ENCODE measurements at regions not wholly inside any gene's neighbourhood (a gene's known extent, or its start where the extent isn't known, plus 50 kb on each side); places are given as distances from the start of the nearest gene placed in this dataset.

- TF ChIP-seq, protein P1, sequence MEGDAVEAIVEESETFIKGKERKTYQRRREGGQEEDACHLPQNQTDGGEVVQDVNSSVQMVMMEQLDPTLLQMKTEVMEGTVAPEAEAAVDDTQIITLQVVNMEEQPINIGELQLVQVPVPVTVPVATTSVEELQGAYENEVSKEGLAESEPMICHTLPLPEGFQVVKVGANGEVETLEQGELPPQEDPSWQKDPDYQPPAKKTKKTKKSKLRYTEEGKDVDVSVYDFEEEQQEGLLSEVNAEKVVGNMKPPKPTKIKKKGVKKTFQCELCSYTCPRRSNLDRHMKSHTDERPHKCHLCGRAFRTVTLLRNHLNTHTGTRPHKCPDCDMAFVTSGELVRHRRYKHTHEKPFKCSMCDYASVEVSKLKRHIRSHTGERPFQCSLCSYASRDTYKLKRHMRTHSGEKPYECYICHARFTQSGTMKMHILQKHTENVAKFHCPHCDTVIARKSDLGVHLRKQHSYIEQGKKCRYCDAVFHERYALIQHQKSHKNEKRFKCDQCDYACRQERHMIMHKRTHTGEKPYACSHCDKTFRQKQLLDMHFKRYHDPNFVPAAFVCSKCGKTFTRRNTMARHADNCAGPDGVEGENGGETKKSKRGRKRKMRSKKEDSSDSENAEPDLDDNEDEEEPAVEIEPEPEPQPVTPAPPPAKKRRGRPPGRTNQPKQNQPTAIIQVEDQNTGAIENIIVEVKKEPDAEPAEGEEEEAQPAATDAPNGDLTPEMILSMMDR (IDR thresholded peaks at IDR 0.05; ENCODE audit: unreplicated experiment in 3 of 3): no peak
- H3K4me3 Mint-ChIP-seq: no peak overlapping the region
- no peaks in the 10 kb centered on the region for H3K9me3 Mint-ChIP-seq
- H3K27ac Mint-ChIP-seq: no peak overlapping the region
- H3K36me3 Mint-ChIP-seq (ENCODE audit: low read depth): no peaks in the 10 kb centered on the region
- H3K27me3 Mint-ChIP-seq (ENCODE audit: low read depth): no peaks in the 10 kb centered on the region
- peaks cover 6% of the 10 kb centered on the region for H3K4me1 Mint-ChIP-seq
Observed at GRCh38 chr2:107698861-107699260, 127.8 kb upstream of the RGPD4 start.

GRCh38 chr2:107700073-107700472 lies 126.6 kb upstream of the RGPD4 start:
- Mint-ChIP-seq H3K9me3 (no peaks in the 10 kb centered on the region), H3K27ac (no peak overlapping the region), H3K4me1 (peaks cover 6% of the 10 kb centered on the region), H3K27me3 (ENCODE audit: low read depth) (no peaks in the 10 kb centered on the region), H3K4me3 (no peak overlapping the region), H3K36me3 (ENCODE audit: low read depth) (no peaks in the 10 kb centered on the region)
- TF ChIP-seq, protein P1 (IDR thresholded peaks at IDR 0.05; ENCODE audit: unreplicated experiment in 3 of 3): no peak

GRCh38 chr2:107711941-107712340 lies 114.8 kb upstream of the RGPD4 start:
- Mint-ChIP-seq H3K9me3 (peaks cover 6% of the 10 kb centered on the region), H3K36me3 (ENCODE audit: low read depth) (no peaks in the 10 kb centered on the region), H3K4me3 (no peak overlapping the region), H3K27ac (no peak overlapping the region), H3K27me3 (ENCODE audit: low read depth) (no peaks in the 10 kb centered on the region), H3K4me1 (no peaks in the 10 kb centered on the region)
- TF ChIP-seq, protein P1 (IDR thresholded peaks at IDR 0.05; ENCODE audit: unreplicated experiment in 3 of 3): no peak

- Mint-ChIP-seq H3K27me3 (ENCODE audit: low read depth) (peaks cover 3% of the 10 kb centered on the region), H3K36me3 (ENCODE audit: low read depth) (no peaks in the 10 kb centered on the region), H3K27ac (peak overlapping the region in 1 of 3 experiments; percentile 19), H3K9me3 (peaks cover 6% of the 10 kb centered on the region), H3K4me1 (peaks cover 5% of the 10 kb centered on the region), H3K4me3 (no peak overlapping the region)
- TF ChIP-seq, protein P1 (IDR thresholded peaks at IDR 0.05; ENCODE audit: unreplicated experiment in 3 of 3): no peak
Observed at GRCh38 chr2:107712857-107713256, 113.8 kb upstream of the RGPD4 start.

GRCh38 chr2:107717661-107718060 lies 109.0 kb upstream of the RGPD4 start:
- TF ChIP-seq, protein P1 (IDR thresholded peaks at IDR 0.05; ENCODE audit: unreplicated experiment in 3 of 3): no peak
- peaks cover 4% of the 10 kb centered on the region for H3K27me3 Mint-ChIP-seq (ENCODE audit: low read depth)
- H3K27ac Mint-ChIP-seq: no peak overlapping the region
- H3K9me3 Mint-ChIP-seq: no peaks in the 10 kb centered on the region
- H3K4me1 Mint-ChIP-seq: peaks cover 6% of the 10 kb centered on the region
- no peak overlapping the region for H3K4me3 Mint-ChIP-seq
- H3K36me3 Mint-ChIP-seq (ENCODE audit: low read depth): no peaks in the 10 kb centered on the region

DNA sequence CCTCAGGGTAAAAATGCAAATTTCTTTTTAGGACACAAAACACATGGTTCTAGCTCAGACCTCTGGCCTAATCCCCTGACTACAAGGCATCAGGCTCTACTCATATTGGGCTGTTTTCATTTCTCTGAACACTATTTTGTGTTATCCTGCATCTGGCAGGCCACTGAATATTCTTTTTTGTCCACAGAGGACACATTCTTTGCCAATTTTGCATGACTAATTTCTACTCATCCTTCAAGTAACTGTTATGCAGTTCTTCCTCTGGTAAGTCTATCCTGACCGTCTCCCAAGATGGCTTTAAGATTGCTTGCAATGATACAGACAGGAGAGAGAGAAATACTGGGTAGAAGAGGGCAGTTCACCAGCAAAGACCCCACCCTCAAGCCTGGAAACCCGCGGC lies 107.6 kb upstream of the RGPD4 start:
- Mint-ChIP-seq H3K36me3 (ENCODE audit: low read depth) (no peaks in the 10 kb centered on the region), H3K9me3 (no peaks in the 10 kb centered on the region), H3K27me3 (ENCODE audit: low read depth) (peaks cover 4% of the 10 kb centered on the region), H3K4me1 (peaks cover 6% of the 10 kb centered on the region), H3K27ac (no peak overlapping the region), H3K4me3 (no peak overlapping the region)
- TF ChIP-seq, protein P1 (IDR thresholded peaks at IDR 0.05; ENCODE audit: unreplicated experiment in 3 of 3): no peak

Data from nephron (organoid).